GM23338 (cell line): ENCODE measurements at regions not wholly inside any gene's neighbourhood (a gene's known extent, or its start where the extent isn't known, plus 50 kb on each side); places are given as distances from the start of the nearest gene placed in this dataset.

Experiments
- CREB1 ChIP-seq: fragments of 250-450 bp; sonication (Bioruptor Pico); IDR thresholded peaks from 2 replicates; pipeline ENCODE4 v1.5.0; 2020; ENCODE audit warnings: low read depth, mild to moderate bottlenecking, moderate library complexity
- CTCF ChIP-seq, 2 experiments: fragments of 200-600 bp in 1 of 2; sonication (generic) in 1 of 2; conservative IDR thresholded peaks; 2 replicates each; pipeline versions ENCODE4 v1.5.1 to v1.6.1; 2016 to 2017; ENCODE audit warnings: antibody characterized with exemption in 2 of 2, low read depth in 2 of 2, mild to moderate bottlenecking in 2 of 2, moderate library complexity in 1 of 2
- ETS1 ChIP-seq: IDR thresholded peaks from 2 replicates; pipeline ENCODE4 v1.6.1; 2016; ENCODE audit warnings: antibody characterized with exemption
- EZH2 ChIP-seq: fragments of 200-600 bp; sonication (generic); IDR thresholded peaks from one replicate; pipeline ENCODE4 v1.8.0; 2017; ENCODE audit warnings: antibody characterized with exemption, mild to moderate bottlenecking, low read depth; ENCODE audit not compliant: unreplicated experiment
- EZH2phosphoT487 ChIP-seq: fragments of 200-600 bp; sonication (generic); IDR thresholded peaks from one replicate; pipeline ENCODE4 v1.8.1; 2018; ENCODE audit warnings: antibody characterized with exemption; ENCODE audit not compliant: unreplicated experiment
- JUNB ChIP-seq: IDR thresholded peaks from one replicate; pipeline ENCODE4 v1.6.1; 2016; ENCODE audit warnings: antibody characterized with exemption; ENCODE audit not compliant: unreplicated experiment
- NANOG ChIP-seq: IDR thresholded peaks from 2 replicates; pipeline ENCODE4 v1.6.1; 2016; ENCODE audit warnings: antibody characterized with exemption, borderline replicate concordance
- POLR2AphosphoS5 ChIP-seq: IDR thresholded peaks from 2 replicates; pipeline ENCODE4 v1.6.1; 2016; ENCODE audit warnings: antibody characterized with exemption, low read depth
- REST ChIP-seq: IDR thresholded peaks from one replicate; pipeline ENCODE4 v1.6.1; 2018; ENCODE audit warnings: antibody characterized with exemption; ENCODE audit not compliant: unreplicated experiment
- STAT1 ChIP-seq: IDR thresholded peaks from one replicate; pipeline ENCODE4 v1.6.1; 2016; ENCODE audit warnings: antibody characterized with exemption; ENCODE audit not compliant: unreplicated experiment
- ZNF114 ChIP-seq: fragments of 250-450 bp; sonication (Bioruptor Pico); IDR thresholded peaks from 2 replicates; pipeline ENCODE4 v1.5.0; 2020; ENCODE audit warnings: mild to moderate bottlenecking, moderate library complexity
- ZNF331 ChIP-seq: fragments of 250-450 bp; sonication (Bioruptor Pico); IDR thresholded peaks from 2 replicates; pipeline ENCODE4 v1.5.0; 2020; ENCODE audit warnings: low read depth, mild to moderate bottlenecking, moderate library complexity

GRCh38 chr2:65708086-65708485, 275.7 kb upstream of the SPRED2 start:
- TF ChIP-seq EZH2phosphoT487 (no peak), CTCF (conservative IDR thresholded peaks at IDR 0.05; ENCODE audit: low read depth in 2 of 2) (no peak), POLR2AphosphoS5 (no peak), NANOG (no peak), EZH2 (no peak), ETS1 (no peak), REST (no peak), ZNF114 (CRISPR knock-in tag) (no peak), CREB1 (CRISPR knock-in tag) (no peak), ZNF331 (CRISPR knock-in tag) (no peak), STAT1 (no peak), JUNB (no peak)
